ENCODE measurements at regions not wholly inside any gene's neighbourhood (a gene's known extent, or its start where the extent isn't known, plus 50 kb on each side); places are given as distances from the start of the nearest gene placed in this dataset.

GRCh38 chr3:46145147-46145546 is 63.0 kb downstream of the CCR1 start:
- no peak for TF ChIP-seq POLR2A (IDR thresholded peaks at IDR 0.05)
- TF ChIP-seq, protein P1, sequence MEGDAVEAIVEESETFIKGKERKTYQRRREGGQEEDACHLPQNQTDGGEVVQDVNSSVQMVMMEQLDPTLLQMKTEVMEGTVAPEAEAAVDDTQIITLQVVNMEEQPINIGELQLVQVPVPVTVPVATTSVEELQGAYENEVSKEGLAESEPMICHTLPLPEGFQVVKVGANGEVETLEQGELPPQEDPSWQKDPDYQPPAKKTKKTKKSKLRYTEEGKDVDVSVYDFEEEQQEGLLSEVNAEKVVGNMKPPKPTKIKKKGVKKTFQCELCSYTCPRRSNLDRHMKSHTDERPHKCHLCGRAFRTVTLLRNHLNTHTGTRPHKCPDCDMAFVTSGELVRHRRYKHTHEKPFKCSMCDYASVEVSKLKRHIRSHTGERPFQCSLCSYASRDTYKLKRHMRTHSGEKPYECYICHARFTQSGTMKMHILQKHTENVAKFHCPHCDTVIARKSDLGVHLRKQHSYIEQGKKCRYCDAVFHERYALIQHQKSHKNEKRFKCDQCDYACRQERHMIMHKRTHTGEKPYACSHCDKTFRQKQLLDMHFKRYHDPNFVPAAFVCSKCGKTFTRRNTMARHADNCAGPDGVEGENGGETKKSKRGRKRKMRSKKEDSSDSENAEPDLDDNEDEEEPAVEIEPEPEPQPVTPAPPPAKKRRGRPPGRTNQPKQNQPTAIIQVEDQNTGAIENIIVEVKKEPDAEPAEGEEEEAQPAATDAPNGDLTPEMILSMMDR (IDR thresholded peaks at IDR 0.05), result no peak

Data from uterus (tissue), 2 donors.